Hepatocyte (in vitro differentiated cells): ENCODE measurements at regions not wholly inside any gene's neighbourhood (a gene's known extent, or its start where the extent isn't known, plus 50 kb on each side); places are given as distances from the start of the nearest gene placed in this dataset.

Experiments used
- CTCF ChIP-seq: fragments of 200-600 bp; sonication (generic); IDR thresholded peaks from 2 replicates; pipeline ENCODE4 v1.5.1; 2016; ENCODE audit warnings: antibody characterized with exemption, mild to moderate bottlenecking; ENCODE audit not compliant: poor library complexity
- EZH2 ChIP-seq: fragments of 200-600 bp; sonication (generic); IDR thresholded peaks from 2 replicates; pipeline ENCODE4 v1.6.1; 2016; ENCODE audit warnings: antibody characterized with exemption, mild to moderate bottlenecking, borderline replicate concordance

DNA sequence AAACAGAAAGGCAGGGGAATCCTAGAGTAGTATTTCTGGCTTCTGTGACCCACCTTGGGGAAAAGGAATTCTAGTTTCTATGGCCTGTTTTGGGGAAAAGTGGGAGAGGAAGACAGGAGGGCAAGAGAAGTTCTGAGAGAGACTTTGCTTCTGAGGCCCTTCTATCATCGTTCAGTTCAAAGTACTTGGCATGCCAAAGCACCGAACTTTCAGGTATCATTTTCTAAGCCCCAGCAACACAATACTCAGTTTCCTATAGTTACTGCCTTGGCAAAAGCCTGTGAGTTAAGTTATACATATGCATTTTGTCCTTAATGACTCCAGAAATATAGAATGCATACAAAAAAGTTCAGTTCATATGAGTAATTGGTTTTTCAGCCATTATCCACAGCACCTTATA, 74.1 kb upstream of the CHD2 start:
- TF ChIP-seq CTCF (no peak), EZH2 (no peak)
